ENCODE measurements at regions not wholly inside any gene's neighbourhood (a gene's known extent, or its start where the extent isn't known, plus 50 kb on each side); places are given as distances from the start of the nearest gene placed in this dataset.

- no peak for TF ChIP-seq CTCF (conservative IDR thresholded peaks at IDR 0.05; ENCODE audit: low read depth, low read length)
- no peak for TF ChIP-seq BHLHE40 (IDR thresholded peaks at IDR 0.05; ENCODE audit: low read depth, low read length)
- TF ChIP-seq RCOR1 (IDR thresholded peaks at IDR 0.05; ENCODE audit: insufficient replicate concordance, low read length) = no peak
- TF ChIP-seq POLR2A (IDR thresholded peaks at IDR 0.05; ENCODE audit: low read depth, low read length) = no peak
Measured at GRCh38 chr6:126824226-126824625, 294.2 kb upstream of the RSPO3 start.
